Lower leg skin (tissue), 4 donors: ENCODE measurements at regions not wholly inside any gene's neighbourhood (a gene's known extent, or its start where the extent isn't known, plus 50 kb on each side); places are given as distances from the start of the nearest gene placed in this dataset.

Experiments used
- DNase-seq, 2 donors: peaks; one replicate each; pipeline ENCODE4 v3.0.0-alpha.2; 2019; ENCODE audit warnings: low spot score in 2 of 2
- H3K4me3 ChIP-seq: fragments of 200-600 bp; sonication (generic); 2 replicates; pipeline ENCODE4 v1.5.1; 2017; ENCODE audit warnings: mild to moderate bottlenecking, low read depth; ENCODE audit not compliant: poor library complexity, severe bottlenecking
- POLR2A ChIP-seq, 2 donors: fragments of 450-650 bp; IDR thresholded peaks; one replicate each; pipeline ENCODE4 v1.6.1; 2016 to 2017; ENCODE audit warnings: antibody characterized with exemption in 2 of 2, mild to moderate bottlenecking in 1 of 2, moderate library complexity in 1 of 2
- WGBS, 2 donors: methylation state at CpG; one replicate each; pipeline ENCODE4 v1.1.5; 2018; 5-methylcytosine and 5-hydroxymethylcytosine counted together
- intact Hi-C: fragments of 100-400 bp; cut with DNase I; formaldehyde crosslinking; loops from one replicate; pipeline ENCODE4 v1.15.0; 2023; ENCODE audit warnings: low total_unique reads
- TF ChIP-seq, protein P1 (sequence below), 3 donors: fragments of 450-650 bp; IDR thresholded peaks; one replicate each; pipeline ENCODE4 v1.5.1; 2016; ENCODE audit warnings: antibody characterized with exemption in 3 of 3, mild to moderate bottlenecking in 3 of 3, moderate library complexity in 2 of 3

DNA sequence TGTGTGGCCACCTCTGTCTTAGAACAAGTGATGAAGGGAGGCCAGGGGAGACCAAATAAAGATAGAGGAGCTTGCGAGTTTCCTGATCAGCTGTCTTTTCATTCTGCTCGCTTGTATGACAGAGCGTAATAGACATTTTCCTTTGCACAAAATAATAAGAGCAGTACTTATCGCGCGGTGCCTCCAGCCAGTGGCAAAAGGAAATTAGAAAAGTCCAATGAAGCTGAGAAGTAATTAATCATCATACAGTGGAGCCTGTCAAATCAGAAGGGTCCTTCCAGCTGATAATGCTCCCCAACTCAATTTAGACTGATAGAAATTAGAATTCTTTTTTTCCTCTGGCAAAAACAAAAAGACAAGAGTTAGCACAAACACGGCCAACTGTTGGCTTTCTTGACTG lies 307.0 kb upstream of the IRX5 start:
- TF ChIP-seq, protein P1, sequence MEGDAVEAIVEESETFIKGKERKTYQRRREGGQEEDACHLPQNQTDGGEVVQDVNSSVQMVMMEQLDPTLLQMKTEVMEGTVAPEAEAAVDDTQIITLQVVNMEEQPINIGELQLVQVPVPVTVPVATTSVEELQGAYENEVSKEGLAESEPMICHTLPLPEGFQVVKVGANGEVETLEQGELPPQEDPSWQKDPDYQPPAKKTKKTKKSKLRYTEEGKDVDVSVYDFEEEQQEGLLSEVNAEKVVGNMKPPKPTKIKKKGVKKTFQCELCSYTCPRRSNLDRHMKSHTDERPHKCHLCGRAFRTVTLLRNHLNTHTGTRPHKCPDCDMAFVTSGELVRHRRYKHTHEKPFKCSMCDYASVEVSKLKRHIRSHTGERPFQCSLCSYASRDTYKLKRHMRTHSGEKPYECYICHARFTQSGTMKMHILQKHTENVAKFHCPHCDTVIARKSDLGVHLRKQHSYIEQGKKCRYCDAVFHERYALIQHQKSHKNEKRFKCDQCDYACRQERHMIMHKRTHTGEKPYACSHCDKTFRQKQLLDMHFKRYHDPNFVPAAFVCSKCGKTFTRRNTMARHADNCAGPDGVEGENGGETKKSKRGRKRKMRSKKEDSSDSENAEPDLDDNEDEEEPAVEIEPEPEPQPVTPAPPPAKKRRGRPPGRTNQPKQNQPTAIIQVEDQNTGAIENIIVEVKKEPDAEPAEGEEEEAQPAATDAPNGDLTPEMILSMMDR (IDR thresholded peaks at IDR 0.05), result no peak
- no peak for TF ChIP-seq POLR2A (IDR thresholded peaks at IDR 0.05)
- no peak overlapping the region for H3K4me3 ChIP-seq
- intact Hi-C loops, result no loop called here
- 91% methylated on average over 7 of the region's 7 CpGs for WGBS, 2 donors
- DNase-seq, result no peak

DNA sequence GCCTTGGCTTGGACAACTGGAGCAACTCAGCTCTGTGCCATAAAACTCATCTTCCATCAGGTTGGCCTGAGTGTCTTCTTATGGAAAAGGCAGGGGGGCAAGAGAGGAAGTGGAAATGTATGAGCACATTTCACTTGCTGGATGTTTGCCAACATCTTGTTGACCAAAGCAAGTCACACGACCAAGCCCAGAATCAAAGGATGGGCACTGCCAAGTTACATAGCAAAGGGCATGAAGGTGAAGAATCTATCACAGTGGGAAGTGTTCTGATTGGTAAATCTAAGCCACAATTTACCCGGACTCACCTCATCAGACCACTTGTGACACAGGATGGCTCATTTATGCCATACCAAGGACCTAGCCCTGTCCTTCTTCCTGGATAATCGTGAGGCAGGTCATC lies 310.5 kb upstream of the IRX5 start:
- no peak overlapping the region for H3K4me3 ChIP-seq
- intact Hi-C loops, result no loop called here
- TF ChIP-seq POLR2A (IDR thresholded peaks at IDR 0.05), result no peak
- TF ChIP-seq, protein P1 (IDR thresholded peaks at IDR 0.05), result no peak
- no peak for DNase-seq
- WGBS, 2 donors, result 90% methylated on average over 3 of the region's 3 CpGs

DNA sequence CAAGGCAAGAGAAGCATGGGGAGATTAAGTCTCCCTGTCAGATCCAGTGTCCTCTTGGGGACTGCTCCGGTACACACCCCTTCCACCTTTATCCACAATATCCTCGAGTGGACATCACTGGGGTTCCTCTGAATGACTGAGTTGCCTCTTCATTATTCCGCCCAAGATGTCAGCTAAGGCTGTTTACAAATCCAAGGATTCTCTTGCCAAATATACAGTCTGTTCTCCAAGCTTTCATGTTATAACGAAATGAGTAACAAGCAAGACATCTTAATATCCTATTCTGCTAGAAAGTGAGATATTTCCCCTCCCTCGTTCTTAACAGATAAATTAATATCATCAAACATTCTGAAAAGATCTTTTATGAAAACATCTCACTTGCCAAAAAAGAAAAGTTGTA lies 314.1 kb upstream of the IRX5 start:
- TF ChIP-seq, protein P1 (IDR thresholded peaks at IDR 0.05), result no peak
- no peak for TF ChIP-seq POLR2A (IDR thresholded peaks at IDR 0.05)
- WGBS, 2 donors, result 54 to 62% methylated on average over 5 of the region's 5 CpGs
- intact Hi-C loops, result no loop called here
- no peak for DNase-seq
- H3K4me3 ChIP-seq, result no peak overlapping the region

DNA sequence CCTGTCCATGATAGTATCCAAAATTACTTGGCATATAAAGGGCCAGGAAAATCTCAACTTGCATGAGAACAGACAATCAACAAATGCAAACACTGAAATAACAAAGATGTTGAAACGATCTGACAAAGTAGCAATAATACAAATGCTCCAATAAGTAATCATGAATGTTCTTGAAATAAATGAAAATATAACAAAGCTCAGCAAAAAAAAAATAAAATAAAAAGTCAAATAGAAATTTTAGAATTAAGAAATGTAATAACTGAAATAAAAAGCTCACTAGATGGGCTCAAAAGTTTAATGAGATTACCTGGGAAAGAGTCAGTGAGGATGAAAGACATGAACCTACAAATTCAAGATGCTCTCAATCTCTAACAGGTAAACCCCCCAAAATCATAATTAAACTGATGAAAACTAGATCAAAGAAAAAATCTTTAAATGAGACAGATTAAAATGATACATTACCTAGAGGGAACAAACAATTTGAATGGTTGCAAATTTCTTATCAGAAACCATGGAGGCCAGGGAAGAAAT lies 319.0 kb upstream of the IRX3 start:
- TF ChIP-seq POLR2A (IDR thresholded peaks at IDR 0.05), result no peak
- TF ChIP-seq, protein P1 (IDR thresholded peaks at IDR 0.05), result no peak
- intact Hi-C loops, result no loop called here
- 97 to 100% methylated on average over 1 of the region's 1 CpG for WGBS, 2 donors
- no peak for DNase-seq
- no peak overlapping the region for H3K4me3 ChIP-seq

DNA sequence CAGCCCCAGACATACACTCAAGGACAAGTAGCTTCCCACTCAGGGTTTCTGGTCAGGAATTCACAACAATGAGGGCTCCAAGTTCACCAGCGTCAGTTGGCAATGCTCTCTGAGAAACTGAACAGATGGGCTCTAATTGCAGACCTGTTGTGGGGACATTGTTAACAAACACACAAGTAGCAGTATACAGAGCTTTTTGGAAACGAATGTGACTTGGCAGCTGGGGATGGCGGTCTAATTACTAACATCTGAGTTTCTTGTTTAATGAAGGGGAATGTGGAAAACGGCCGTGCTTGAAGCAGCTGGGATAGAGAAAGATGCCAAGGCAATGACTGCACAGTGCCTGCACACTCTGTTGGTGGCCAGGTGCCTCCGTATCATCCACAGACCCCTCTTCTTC lies 316.1 kb upstream of the IRX3 start:
- DNase-seq, result no peak
- no peak for TF ChIP-seq POLR2A (IDR thresholded peaks at IDR 0.05)
- TF ChIP-seq, protein P1 (IDR thresholded peaks at IDR 0.05), result no peak

DNA sequence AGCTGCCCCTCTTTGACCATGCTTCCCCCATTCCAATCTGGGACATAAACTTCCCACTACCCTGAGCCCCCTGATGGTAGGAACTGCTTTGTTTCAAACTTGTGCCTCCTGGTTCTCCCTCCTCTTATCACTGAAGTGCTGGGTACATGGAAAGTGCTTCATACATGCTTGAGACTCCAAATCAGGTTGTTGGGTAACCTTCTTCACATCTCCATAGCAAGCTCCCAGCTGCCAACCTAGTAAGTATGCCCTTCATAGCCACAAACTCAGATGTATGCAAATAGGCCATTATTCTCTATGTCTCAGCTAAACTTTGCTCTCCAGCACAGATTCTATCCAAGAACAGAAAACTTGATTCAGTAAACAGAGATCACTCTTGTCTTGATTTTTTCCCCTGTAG lies 310.6 kb upstream of the IRX3 start:
- no peak for DNase-seq
- intact Hi-C loops, result no loop called here
- TF ChIP-seq, protein P1 (IDR thresholded peaks at IDR 0.05), result no peak
- no peak for TF ChIP-seq POLR2A (IDR thresholded peaks at IDR 0.05)
- no peak overlapping the region for H3K4me3 ChIP-seq

More for the DNA sequence above, 316.1 kb upstream of the IRX3 start:
- intact Hi-C loops, result no loop called here
- no peak overlapping the region for H3K4me3 ChIP-seq
- 58 to 59% methylated on average over 6 of the region's 6 CpGs for WGBS, 2 donors
